OCI-LY1 (cell line): ENCODE measurements at regions not wholly inside any gene's neighbourhood (a gene's known extent, or its start where the extent isn't known, plus 50 kb on each side); places are given as distances from the start of the nearest gene placed in this dataset.

Experiments used
- CTCF ChIP-seq: fragments of 200-600 bp; sonication (generic), shearing (Covaris generic); IDR thresholded peaks from 2 replicates; pipeline ENCODE4 v1.5.1; 2017; ENCODE audit warnings: mild to moderate bottlenecking, antibody characterized with exemption, low read length, moderate library complexity, mixed read lengths
- EZH2 ChIP-seq: fragments of 200-600 bp; sonication (generic), shearing (Covaris generic); IDR thresholded peaks from 2 replicates; pipeline ENCODE4 v1.8.0; 2017; ENCODE audit warnings: borderline replicate concordance, mixed run types, mild to moderate bottlenecking, antibody characterized with exemption, low read length, moderate library complexity, mixed read lengths

- TF ChIP-seq CTCF (no peak), EZH2 (no peak)
Measured at GRCh38 chr4:178026999-178027398, 584.8 kb upstream of the AGA start.
